SK-N-SH (cell line): ENCODE measurements at regions not wholly inside any gene's neighbourhood (a gene's known extent, or its start where the extent isn't known, plus 50 kb on each side); places are given as distances from the start of the nearest gene placed in this dataset.

Source experiments
- CTCF ChIA-PET: fragments of 300-600, 350-600 bp; formaldehyde crosslinking; extraction: SDS; loops from one replicate; lab custom pipeline; 2021; lab: Yijun Ruan, JAX
- POLR2A ChIA-PET: fragments of 350-600 bp; sonication (Branson Sonifier 250); formaldehyde crosslinking; extraction: SDS; loops from one replicate; lab custom pipeline; 2020; ENCODE audit warnings: antibody characterized with exemption, inconsistent platforms; lab: Yijun Ruan, JAX
- DNase-seq: peaks from one replicate; pipeline ENCODE4 v3.0.0; 2012
- H2AFZ ChIP-seq: fragments of 200-600 bp; sonication (generic); 2 replicates; pipeline ENCODE4 v1.8.1; 2016; ENCODE audit warnings: antibody characterized with exemption, mild to moderate bottlenecking, low read depth
- H3F3A ChIP-seq: fragments of 200-600 bp; sonication (generic); replicated peaks from 2 replicates; pipeline ENCODE3; 2016; ENCODE audit warnings: antibody characterized with exemption, mild to moderate bottlenecking; ENCODE audit not compliant: insufficient read depth
- H3K27ac ChIP-seq, 2 experiments: fragments of 200-500 bp in 1 of 2; fragments of 200-600 bp in 1 of 2; sonication (Bioruptor generic) in 1 of 2; sonication (generic), shearing (Covaris generic) in 1 of 2; 2 replicates each; pipeline versions ENCODE4 v1.5.1 to v1.6.1; 2014 to 2016; ENCODE audit warnings: low read depth in 2 of 2, inconsistent platforms in 1 of 2, low read length in 1 of 2, mild to moderate bottlenecking in 1 of 2, mixed read lengths in 1 of 2
- H3K27me3 ChIP-seq: fragments of 200-600 bp; sonication (generic), shearing (Covaris generic); 2 replicates; pipeline ENCODE4 v1.6.1; 2016; ENCODE audit warnings: mixed run types; ENCODE audit not compliant: insufficient read depth
- H3K36me3 ChIP-seq, 2 experiments: fragments of 200-500 bp in 1 of 2; fragments of 200-600 bp in 1 of 2; sonication (Bioruptor generic) in 1 of 2; sonication (generic) in 1 of 2; replicated peaks in 1 of 2; 2 replicates each; pipeline versions ENCODE3 to v1.5.1; 2014 to 2016; ENCODE audit warnings: low read length in 1 of 2, mild to moderate bottlenecking in 1 of 2; ENCODE audit not compliant: insufficient read depth in 2 of 2, control insufficient read depth in 1 of 2
- H3K4me1 ChIP-seq, 2 experiments: fragments of 200-500 bp in 1 of 2; fragments of 200-600 bp in 1 of 2; sonication (Bioruptor generic) in 1 of 2; sonication (generic), shearing (Covaris generic) in 1 of 2; 2 replicates each; pipeline versions ENCODE4 v1.5.1 to v1.6.1; 2014 to 2016; ENCODE audit warnings: low read depth in 1 of 2, low read length in 1 of 2, mixed run types in 1 of 2; ENCODE audit not compliant: insufficient read depth in 2 of 2, control insufficient read depth in 1 of 2
- H3K4me2 ChIP-seq: fragments of 200-600 bp; sonication (generic), shearing (Covaris generic); 2 replicates; pipeline ENCODE4 v1.6.1; 2017; ENCODE audit warnings: mixed run types
- H3K4me3 ChIP-seq, 2 experiments: fragments of 200-500 bp in 1 of 2; fragments of 200-600 bp in 1 of 2; sonication (Bioruptor generic) in 1 of 2; sonication (generic), shearing (Covaris generic) in 1 of 2; 2 replicates each; pipeline versions ENCODE4 v1.5.1 to v1.8.1; 2014 to 2016; ENCODE audit warnings: low read depth in 2 of 2, inconsistent platforms in 1 of 2, low read length in 1 of 2, mild to moderate bottlenecking in 1 of 2, mixed read lengths in 1 of 2, moderate library complexity in 1 of 2
- H3K79me2 ChIP-seq: fragments of 200-600 bp; sonication (generic); 2 replicates; pipeline ENCODE4 v1.8.1; 2017; ENCODE audit warnings: mild to moderate bottlenecking; ENCODE audit not compliant: insufficient read depth
- H3K9ac ChIP-seq: fragments of 200-600 bp; sonication (generic); 2 replicates; pipeline ENCODE4 v1.6.1; 2017; ENCODE audit warnings: mixed run types
- H3K9me2 ChIP-seq: fragments of 200-600 bp; sonication (generic); 2 replicates; pipeline ENCODE4 v1.6.1; 2017; ENCODE audit warnings: mixed run types
- H3K9me3 ChIP-seq: fragments of 200-600 bp; sonication (generic); 2 replicates; pipeline ENCODE4 v1.6.1; 2017; ENCODE audit warnings: mixed run types, mild to moderate bottlenecking, moderate library complexity
- H4K20me1 ChIP-seq: fragments of 200-600 bp; sonication (generic); 2 replicates; pipeline ENCODE4 v1.6.1; 2017; ENCODE audit warnings: mild to moderate bottlenecking, mixed run types; ENCODE audit not compliant: insufficient read depth
- CHD2 ChIP-seq: fragments of 150-350 bp; IDR thresholded peaks from 2 replicates; pipeline ENCODE4 v1.6.1; 2018; ENCODE audit warnings: low read length; ENCODE audit not compliant: partially characterized antibody
- CTCF ChIP-seq: fragments of 200-600 bp; sonication (generic); IDR thresholded peaks from 2 replicates; pipeline ENCODE4 v1.6.1; 2017; ENCODE audit warnings: antibody characterized with exemption, mild to moderate bottlenecking, moderate library complexity
- ELF1 ChIP-seq: IDR thresholded peaks from 2 replicates; pipeline ENCODE4 v1.4.0; 2012
- GABPA ChIP-seq: IDR thresholded peaks from 2 replicates; pipeline ENCODE4 v1.4.0; 2012; ENCODE audit warnings: low read depth, mild to moderate bottlenecking
- JUND ChIP-seq: IDR thresholded peaks from 2 replicates; pipeline ENCODE4 v1.4.0; 2012
- MEF2A ChIP-seq: IDR thresholded peaks from 2 replicates; pipeline ENCODE4 v1.4.0; 2012; ENCODE audit warnings: low read depth, borderline replicate concordance
- MXI1 ChIP-seq: IDR thresholded peaks from 2 replicates; pipeline ENCODE4 v1.6.1; 2012; ENCODE audit warnings: mild to moderate bottlenecking, low read depth, low read length, improper control_type of control experiment
- NFIC ChIP-seq: IDR thresholded peaks from 2 replicates; pipeline ENCODE4 v1.4.0; 2012; ENCODE audit warnings: borderline replicate concordance
- POLR2AphosphoS5 ChIP-seq: IDR thresholded peaks from 2 replicates; pipeline ENCODE4 v1.6.1; 2012; ENCODE audit warnings: low read depth, low read length
- RAD21 ChIP-seq: IDR thresholded peaks from 2 replicates; pipeline ENCODE4 v1.6.1; 2012; ENCODE audit warnings: mild to moderate bottlenecking, low read length
- REST ChIP-seq: IDR thresholded peaks from 2 replicates; pipeline ENCODE4 v1.6.1; 2012; ENCODE audit warnings: mild to moderate bottlenecking, low read depth, low read length, moderate library complexity
- RFX5 ChIP-seq: IDR thresholded peaks from 2 replicates; pipeline ENCODE4 v1.6.1; 2012; ENCODE audit warnings: mild to moderate bottlenecking, improper control_type of control experiment, low read length
- TCF12 ChIP-seq: IDR thresholded peaks from 2 replicates; pipeline ENCODE4 v1.4.0; 2012
- USF1 ChIP-seq: IDR thresholded peaks from 2 replicates; pipeline ENCODE4 v1.4.0; 2012; ENCODE audit warnings: low read depth, borderline replicate concordance
- USF2 ChIP-seq: fragments of 150-350 bp; IDR thresholded peaks from 2 replicates; pipeline ENCODE4 v1.6.1; 2017; ENCODE audit warnings: antibody characterized with exemption, low read length, low read depth, borderline replicate concordance
- WGBS: methylation state at CpG from one replicate; pipeline ENCODE4 v1.1.6; 2017; ENCODE audit warnings: low lambda C conversion rate; 5-methylcytosine and 5-hydroxymethylcytosine counted together

GRCh38 chr7:45443263-45443662 lies 130.9 kb upstream of the ADCY1 start (continued):
- TF ChIP-seq REST (no peak), RAD21 (no peak), JUND (no peak), ELF1 (no peak), NFIC (no peak), TCF12 (no peak), MXI1 (no peak), USF2 (no peak), GABPA (no peak)
- TF ChIP-seq, all 33 proteins: peak for 0

- H3K27me3 ChIP-seq: no peaks in the 10 kb centered on the region
- H3K4me2 ChIP-seq: no peak overlapping the region
- H2AFZ ChIP-seq: no peak overlapping the region
- H3K9me2 ChIP-seq: no peaks in the 10 kb centered on the region
- no peak for DNase-seq
- no peaks in the 10 kb centered on the region for H3K36me3 ChIP-seq
- ChIA-PET CTCF (interaction anchor here (0.8 to 1.2 kb wide), 3 partner anchors 12 to 311 kb away, joined by 3 to 6 read pairs (median 5); no protein-coding TSS in a partner anchor), POLR2A (no interaction called here)
- H3K27ac ChIP-seq: no peak overlapping the region
- H3K4me3 ChIP-seq: no peak overlapping the region
- WGBS: 22% methylated on average over 2 of the region's 2 CpGs
- H3K4me1 ChIP-seq: no peaks in the 10 kb centered on the region
- H3K9ac ChIP-seq: no peak overlapping the region
- 0 out of 2 replicates have a peak, but pooled peaks cover 4% of the 10 kb centered on the region for H3K9me3 ChIP-seq
- no peaks in the 10 kb centered on the region for H4K20me1 ChIP-seq
- H3K79me2 ChIP-seq: no peaks in the 10 kb centered on the region
- TF ChIP-seq CTCF (no peak), USF1 (no peak), MEF2A (no peak), RFX5 (no peak), CHD2 (no peak), TCF12 (no peak), POLR2AphosphoS5 (no peak)
- no peaks in the 10 kb centered on the region for H3F3A ChIP-seq
Measured at GRCh38 chr7:45446195-45446944, 127.8 kb upstream of the ADCY1 start.
